Type B pancreatic cell (in vitro differentiated cells): ENCODE measurements at regions not wholly inside any gene's neighbourhood (a gene's known extent, or its start where the extent isn't known, plus 50 kb on each side); places are given as distances from the start of the nearest gene placed in this dataset.

Experiments used
- DNase-seq: peaks from one replicate; pipeline ENCODE4 v3.0.0; 2021; ENCODE audit warnings: mixed read lengths; ENCODE audit not compliant: unreplicated experiment; ENCODE audit errors: extremely low spot score
- H3K27ac Mint-ChIP-seq: 2 replicates; pipeline ENCODE4 v1.8.0; 2021; ENCODE audit warnings: mild to moderate bottlenecking, mixed read lengths
- H3K27me3 Mint-ChIP-seq: 2 replicates; pipeline ENCODE4 v1.8.0; 2021; ENCODE audit warnings: mixed read lengths
- H3K36me3 Mint-ChIP-seq: 2 replicates; pipeline ENCODE4 v1.8.0; 2021; ENCODE audit warnings: mixed read lengths
- H3K4me1 Mint-ChIP-seq: one replicate; pipeline ENCODE4 v1.8.0; 2021; ENCODE audit warnings: mixed read lengths; ENCODE audit not compliant: unreplicated experiment
- H3K4me3 Mint-ChIP-seq: 2 replicates; pipeline ENCODE4 v1.8.0; 2021; ENCODE audit warnings: mild to moderate bottlenecking, mixed read lengths
- H3K9me3 Mint-ChIP-seq: 2 replicates; pipeline ENCODE4 v1.8.0; 2021; ENCODE audit warnings: mixed read lengths
- CTCF ChIP-seq: fragments of 200-600 bp; sonication (generic); conservative IDR thresholded peaks from 2 replicates; pipeline ENCODE4 v1.5.0; 2021; ENCODE audit warnings: antibody characterized with exemption, mild to moderate bottlenecking

DNA sequence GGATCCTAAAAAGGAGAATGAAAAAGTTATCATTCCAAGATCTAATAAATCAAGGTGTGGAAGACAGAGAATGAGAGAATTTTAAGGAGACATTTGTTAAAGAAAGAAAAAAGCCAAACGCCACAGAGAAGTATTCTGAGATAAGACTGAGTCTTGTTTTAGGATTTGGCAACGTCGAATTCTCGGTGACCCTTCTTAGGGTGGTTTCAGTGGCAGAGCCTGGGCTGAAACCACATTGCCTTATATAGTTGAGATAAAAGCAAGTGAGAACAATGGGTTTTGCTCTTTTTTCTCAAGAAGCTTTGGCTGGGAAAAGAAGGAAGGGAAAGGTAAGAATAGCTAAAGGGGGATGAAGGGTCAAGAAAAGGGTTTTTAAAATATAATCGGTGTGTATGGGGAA is 209.4 kb downstream of the VEGFC start:
- no peaks in the 10 kb centered on the region for H3K9me3 Mint-ChIP-seq
- H3K4me3 Mint-ChIP-seq = no peak overlapping the region
- H3K4me1 Mint-ChIP-seq = no peaks in the 10 kb centered on the region
- H3K36me3 Mint-ChIP-seq = no peaks in the 10 kb centered on the region
- no peaks in the 10 kb centered on the region for H3K27me3 Mint-ChIP-seq
- no peak overlapping the region for H3K27ac Mint-ChIP-seq
- TF ChIP-seq CTCF = no peak
- no peak for DNase-seq

GRCh38 chr4:176584031-176584606 is 208.6 kb downstream of the VEGFC start:
- Mint-ChIP-seq H3K27ac (no peak overlapping the region), H3K27me3 (peaks cover 1% of the 10 kb centered on the region), H3K9me3 (no peaks in the 10 kb centered on the region), H3K4me3 (no peak overlapping the region), H3K4me1 (no peaks in the 10 kb centered on the region), H3K36me3 (no peaks in the 10 kb centered on the region)
- TF ChIP-seq CTCF = no peak
- DNase-seq = no peak

- no peaks in the 10 kb centered on the region for H3K9me3 Mint-ChIP-seq
- no peak overlapping the region for H3K27ac Mint-ChIP-seq
- DNase-seq = no peak
- H3K4me1 Mint-ChIP-seq = no peaks in the 10 kb centered on the region
- no peak for TF ChIP-seq CTCF
- H3K36me3 Mint-ChIP-seq = no peaks in the 10 kb centered on the region
- peaks cover 3% of the 10 kb centered on the region for H3K27me3 Mint-ChIP-seq
- no peak overlapping the region for H3K4me3 Mint-ChIP-seq
Measured at GRCh38 chr4:176587920-176588319, 204.8 kb downstream of the VEGFC start.

DNA sequence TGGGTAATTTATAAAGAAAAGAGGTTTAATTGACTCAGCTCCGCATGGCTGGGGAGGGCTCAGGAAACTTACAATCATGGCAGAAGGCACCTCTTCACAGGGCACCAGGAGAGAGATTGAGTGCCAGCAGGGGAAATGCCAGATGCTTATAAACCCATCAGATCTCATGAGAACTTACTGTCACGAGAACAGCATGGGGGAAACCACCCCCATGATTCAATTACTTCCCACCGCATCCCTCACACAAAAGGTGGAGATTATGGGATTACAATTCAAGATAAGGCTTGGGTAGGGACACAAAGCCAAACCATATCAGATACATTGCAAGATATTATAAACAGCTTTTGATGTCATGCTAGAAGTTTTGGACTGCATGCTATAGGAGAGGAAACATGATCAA is 204.3 kb downstream of the VEGFC start:
- TF ChIP-seq CTCF = no peak
- Mint-ChIP-seq H3K4me3 (no peak overlapping the region), H3K27me3 (peaks cover 3% of the 10 kb centered on the region), H3K4me1 (no peaks in the 10 kb centered on the region), H3K36me3 (no peaks in the 10 kb centered on the region), H3K9me3 (no peaks in the 10 kb centered on the region), H3K27ac (no peak overlapping the region)
- no peak for DNase-seq

GRCh38 chr4:176592976-176593670 is 199.6 kb downstream of the VEGFC start:
- no peak overlapping the region for H3K27ac Mint-ChIP-seq
- TF ChIP-seq CTCF = no peak
- H3K27me3 Mint-ChIP-seq = peaks cover 3% of the 10 kb centered on the region
- no peaks in the 10 kb centered on the region for H3K9me3 Mint-ChIP-seq
- H3K4me1 Mint-ChIP-seq = no peaks in the 10 kb centered on the region
- no peak overlapping the region for H3K4me3 Mint-ChIP-seq
- DNase-seq = no peak
- H3K36me3 Mint-ChIP-seq = no peaks in the 10 kb centered on the region
